ENCODE measurements at regions not wholly inside any gene's neighbourhood (a gene's known extent, or its start where the extent isn't known, plus 50 kb on each side); places are given as distances from the start of the nearest gene placed in this dataset.
"Not testable (repeated sequence)": the region's sequence is repeated elsewhere in the genome, so short reads cannot be mapped to it uniquely, and the experiment has no call there.

- DNase-seq (ENCODE audit: low spot score): peak; percentile 60
- FAIRE-seq: no peak
These were observed 1146.8 kb downstream of the UQCRFS1 start for GRCh38 chr19:28066161-28066560.

- no peak for FAIRE-seq
- peak; percentile 71 for DNase-seq (ENCODE audit: low spot score)
These were observed 1147.9 kb downstream of the UQCRFS1 start for GRCh38 chr19:28065026-28065425.

- DNase-seq (ENCODE audit: low spot score) (no peak), FAIRE-seq (no peak)
These were observed 1149.2 kb downstream of the UQCRFS1 start for GRCh38 chr19:28063702-28064101.

GRCh38 chr19:28061111-28061510 lies 1151.8 kb downstream of the UQCRFS1 start:
- FAIRE-seq (no peak), DNase-seq (ENCODE audit: low spot score) (no peak)

- DNase-seq (ENCODE audit: low spot score): not testable (repeated sequence)
- FAIRE-seq: peak; percentile 46
These were observed 1155.9 kb downstream of the UQCRFS1 start for GRCh38 chr19:28057026-28057425.

GRCh38 chr19:28051047-28051446 lies 1161.9 kb downstream of the UQCRFS1 start:
- no peak for DNase-seq (ENCODE audit: low spot score)
- FAIRE-seq: no peak

- FAIRE-seq (peak; percentile 63), DNase-seq (ENCODE audit: low spot score) (no peak)
These were observed 1163.1 kb downstream of the UQCRFS1 start for GRCh38 chr19:28049875-28050274.

GRCh38 chr19:28046932-28047331 lies 1166.0 kb downstream of the UQCRFS1 start:
- DNase-seq (ENCODE audit: low spot score) (no peak), FAIRE-seq (peak; percentile 32)

- peak; percentile 44 for FAIRE-seq
These were observed 1167.3 kb downstream of the UQCRFS1 start for GRCh38 chr19:28045621-28046020.

GRCh38 chr19:28044477-28044876 lies 1168.5 kb downstream of the UQCRFS1 start:
- DNase-seq (ENCODE audit: low spot score): no peak
- no peak for FAIRE-seq

More at GRCh38 chr19:28045621-28046020, 1167.3 kb downstream of the UQCRFS1 start:
- DNase-seq (ENCODE audit: low spot score): no peak

- FAIRE-seq: peak; percentile 20
- DNase-seq (ENCODE audit: low spot score): no peak
These were observed 1170.4 kb downstream of the UQCRFS1 start for GRCh38 chr19:28042516-28042915.

GRCh38 chr19:28039677-28040381 lies 1173.1 kb downstream of the UQCRFS1 start:
- FAIRE-seq: peak; percentile 96
- peak; percentile 91 for DNase-seq (ENCODE audit: low spot score)

- DNase-seq (ENCODE audit: low spot score): no peak
- no peak for FAIRE-seq
These were observed 1175.8 kb downstream of the UQCRFS1 start for GRCh38 chr19:28037186-28037585.

GRCh38 chr19:28036486-28036885 lies 1176.5 kb downstream of the UQCRFS1 start:
- DNase-seq (ENCODE audit: low spot score): no peak
- FAIRE-seq: no peak

GRCh38 chr19:28034936-28035335 lies 1178.0 kb downstream of the UQCRFS1 start:
- FAIRE-seq (no peak), DNase-seq (ENCODE audit: low spot score) (no peak)

GRCh38 chr19:28028881-28029444 lies 1184.0 kb downstream of the UQCRFS1 start:
- no peak for DNase-seq (ENCODE audit: low spot score)
- peak; percentile 97 for FAIRE-seq

GRCh38 chr19:28027116-28027515 lies 1185.8 kb downstream of the UQCRFS1 start:
- FAIRE-seq (no peak), DNase-seq (ENCODE audit: low spot score) (no peak)

- DNase-seq (ENCODE audit: low spot score) (no peak), FAIRE-seq (no peak)
These were observed 1186.3 kb downstream of the UQCRFS1 start for GRCh38 chr19:28026636-28027035.

GRCh38 chr19:28024920-28025319 lies 1188.0 kb downstream of the UQCRFS1 start:
- peak; percentile 97 for FAIRE-seq
- no peak for DNase-seq (ENCODE audit: low spot score)

- peak; percentile 88 for DNase-seq (ENCODE audit: low spot score)
- peak; percentile 97 for FAIRE-seq
These were observed 1189.9 kb downstream of the UQCRFS1 start for GRCh38 chr19:28023064-28023463.

GRCh38 chr19:28022506-28022905 lies 1190.4 kb downstream of the UQCRFS1 start:
- FAIRE-seq: no peak
- DNase-seq (ENCODE audit: low spot score): no peak

- FAIRE-seq (peak; percentile 81), DNase-seq (ENCODE audit: low spot score) (no peak)
These were observed 1191.4 kb downstream of the UQCRFS1 start for GRCh38 chr19:28021259-28022185.

Measured in urothelium cell line (cell line).